Astrocyte (in vitro differentiated cells and primary cell): ENCODE measurements at regions not wholly inside any gene's neighbourhood (a gene's known extent, or its start where the extent isn't known, plus 50 kb on each side); places are given as distances from the start of the nearest gene placed in this dataset.

Source experiments
- DNase-seq: peaks from one replicate; pipeline ENCODE4 v3.0.0-alpha.2; 2010; ENCODE audit warnings: low read depth
- FAIRE-seq: peaks from 2 replicates; lab custom pipeline; 2011; peaks lifted over from hg19 to GRCh38; lab: Jason Lieb, UNC
- H2AFZ ChIP-seq: 2 replicates; pipeline ENCODE4 v1.6.0; 2012; ENCODE audit warnings: low read depth, low read length, inconsistent platforms
- H3K27ac ChIP-seq: 2 replicates; pipeline ENCODE4 v1.5.1; 2011; ENCODE audit warnings: low read depth, low read length, inconsistent platforms
- H3K27me3 ChIP-seq: 2 replicates; pipeline ENCODE4 v1.6.0; 2011; ENCODE audit warnings: low read length, inconsistent platforms; ENCODE audit not compliant: insufficient read depth
- H3K36me3 ChIP-seq: 2 replicates; pipeline ENCODE4 v1.5.1; 2011; ENCODE audit warnings: low read length, inconsistent platforms; ENCODE audit not compliant: insufficient read depth
- H3K4me1 ChIP-seq: 2 replicates; pipeline ENCODE4 v1.5.1; 2011; ENCODE audit warnings: low read length, inconsistent platforms; ENCODE audit not compliant: insufficient read depth
- H3K4me2 ChIP-seq: 2 replicates; pipeline ENCODE4 v1.6.0; 2012; ENCODE audit warnings: low read length, inconsistent platforms
- H3K4me3 ChIP-seq: 2 replicates; pipeline ENCODE4 v1.5.1; 2011; ENCODE audit warnings: low read depth, mild to moderate bottlenecking, low read length, inconsistent platforms; ENCODE audit not compliant: insufficient read depth
- H3K79me2 ChIP-seq: 2 replicates; pipeline ENCODE4 v1.6.0; 2012; ENCODE audit warnings: mild to moderate bottlenecking, low read length, inconsistent platforms; ENCODE audit not compliant: insufficient read depth
- H3K9ac ChIP-seq: 2 replicates; pipeline ENCODE4 v1.6.0; 2012; ENCODE audit warnings: mild to moderate bottlenecking, low read length, inconsistent platforms
- H3K9me3 ChIP-seq: 2 replicates; pipeline ENCODE4 v1.5.1; 2012; ENCODE audit warnings: low read depth, mild to moderate bottlenecking, low read length, inconsistent platforms; ENCODE audit not compliant: insufficient read depth
- H4K20me1 ChIP-seq: 2 replicates; pipeline ENCODE4 v1.6.0; 2012; ENCODE audit warnings: low read length, inconsistent platforms; ENCODE audit not compliant: insufficient read depth
- H3K27ac Mint-ChIP-seq: one replicate; pipeline ENCODE4 v1.8.0; 2021; ENCODE audit warnings: mild to moderate bottlenecking, mixed read lengths; ENCODE audit not compliant: unreplicated experiment
- H3K27me3 Mint-ChIP-seq: one replicate; pipeline ENCODE4 v1.8.0; 2021; ENCODE audit warnings: low read depth, mixed read lengths; ENCODE audit not compliant: unreplicated experiment
- H3K36me3 Mint-ChIP-seq: one replicate; pipeline ENCODE4 v1.8.0; 2021; ENCODE audit warnings: low read depth, mixed read lengths; ENCODE audit not compliant: unreplicated experiment
- H3K4me1 Mint-ChIP-seq: one replicate; pipeline ENCODE4 v1.8.0; 2021; ENCODE audit warnings: low read depth, mixed read lengths; ENCODE audit not compliant: unreplicated experiment
- H3K4me3 Mint-ChIP-seq: one replicate; pipeline ENCODE4 v1.8.0; 2021; ENCODE audit warnings: mild to moderate bottlenecking, moderate library complexity, mixed read lengths; ENCODE audit not compliant: unreplicated experiment
- H3K9me3 Mint-ChIP-seq: one replicate; pipeline ENCODE4 v1.8.0; 2021; ENCODE audit warnings: mild to moderate bottlenecking, mixed read lengths; ENCODE audit not compliant: unreplicated experiment
- CTCF ChIP-seq: IDR thresholded peaks from 2 replicates; pipeline ENCODE4 v1.5.1; 2011; ENCODE audit warnings: low read depth, mild to moderate bottlenecking, inconsistent platforms, low read length, moderate library complexity; ENCODE audit not compliant: insufficient read depth
- EZH2 ChIP-seq: IDR thresholded peaks from 2 replicates; pipeline ENCODE4 v1.6.1; 2012; ENCODE audit warnings: mild to moderate bottlenecking, low read length, inconsistent platforms; ENCODE audit not compliant: insufficient read depth

DNA sequence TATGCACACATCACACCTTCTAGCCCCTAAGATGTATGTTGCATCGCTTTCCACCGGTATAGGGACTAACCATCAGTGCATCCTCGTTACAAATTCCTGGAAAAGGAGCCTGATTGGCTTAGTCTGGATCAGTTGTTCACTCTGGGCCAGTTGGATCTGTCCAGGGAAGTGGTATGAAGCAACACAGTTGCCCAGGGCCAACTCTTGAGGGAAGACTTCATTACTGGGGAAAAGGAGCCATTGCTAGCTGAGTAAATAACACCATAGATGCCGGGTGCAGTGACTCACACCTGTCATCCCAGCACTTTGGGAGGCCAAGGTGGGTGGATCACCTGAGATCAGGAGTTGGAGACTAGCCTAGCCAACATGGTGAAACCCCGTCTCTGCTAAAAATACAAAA lies 275.2 kb upstream of the RBFOX1 start:
- H3K4me1 Mint-ChIP-seq, result no peaks in the 10 kb centered on the region
- Histone ChIP-seq H4K20me1 (no peaks in the 10 kb centered on the region), H3K9me3 (no peaks in the 10 kb centered on the region), H3K27ac (no peak overlapping the region), H3K4me3 (no peak overlapping the region), H3K79me2 (no peaks in the 10 kb centered on the region), H3K9ac (no peak overlapping the region), H3K4me1 (no peaks in the 10 kb centered on the region), H2AFZ (no peak overlapping the region), H3K27me3 (no peaks in the 10 kb centered on the region), H3K4me2 (no peak overlapping the region), H3K36me3 (no peaks in the 10 kb centered on the region)
- no peak overlapping the region for H3K27ac Mint-ChIP-seq
- no peaks in the 10 kb centered on the region for H3K9me3 Mint-ChIP-seq
- DNase-seq (no peak), FAIRE-seq (no peak)
- H3K4me3 Mint-ChIP-seq, result no peak overlapping the region
- no peaks in the 10 kb centered on the region for H3K27me3 Mint-ChIP-seq
- H3K36me3 Mint-ChIP-seq, result no peaks in the 10 kb centered on the region
- TF ChIP-seq EZH2 (no peak), CTCF (no peak)

GRCh38 chr16:7055443-7055842 lies 277.2 kb upstream of the RBFOX1 start:
- no peaks in the 10 kb centered on the region for H3K4me1 ChIP-seq
- H3K79me2 ChIP-seq, result no peaks in the 10 kb centered on the region
- TF ChIP-seq CTCF (no peak), EZH2 (no peak)
- H3K36me3 Mint-ChIP-seq, result no peaks in the 10 kb centered on the region
- H3K27me3 Mint-ChIP-seq, result no peaks in the 10 kb centered on the region
- H3K27ac Mint-ChIP-seq, result no peak overlapping the region
- no peaks in the 10 kb centered on the region for H3K9me3 Mint-ChIP-seq
- H3K27ac ChIP-seq, result no peak overlapping the region
- no peak overlapping the region for H2AFZ ChIP-seq
- FAIRE-seq, result no peak
- H3K4me3 ChIP-seq, result no peak overlapping the region
- no peaks in the 10 kb centered on the region for H3K9me3 ChIP-seq
- no peaks in the 10 kb centered on the region for H3K36me3 ChIP-seq
- no peaks in the 10 kb centered on the region for H3K27me3 ChIP-seq
- no peak overlapping the region for H3K4me3 Mint-ChIP-seq
- no peaks in the 10 kb centered on the region for H4K20me1 ChIP-seq
- no peaks in the 10 kb centered on the region for H3K4me1 Mint-ChIP-seq
- no peak overlapping the region for H3K4me2 ChIP-seq
- no peak for DNase-seq
- no peak overlapping the region for H3K9ac ChIP-seq

GRCh38 chr16:7051591-7052349 lies 280.9 kb upstream of the RBFOX1 start:
- TF ChIP-seq EZH2 (no peak), CTCF (no peak)
- Histone ChIP-seq H3K4me2 (no peak overlapping the region), H2AFZ (no peak overlapping the region), H3K9ac (no peak overlapping the region), H3K4me3 (no peak overlapping the region), H3K79me2 (no peaks in the 10 kb centered on the region), H3K9me3 (no peaks in the 10 kb centered on the region), H3K27me3 (no peaks in the 10 kb centered on the region), H3K4me1 (no peaks in the 10 kb centered on the region), H3K27ac (no peak overlapping the region), H3K36me3 (no peaks in the 10 kb centered on the region), H4K20me1 (no peaks in the 10 kb centered on the region)
- FAIRE-seq (no peak), DNase-seq (no peak)
- Mint-ChIP-seq H3K9me3 (no peaks in the 10 kb centered on the region), H3K4me3 (no peak overlapping the region), H3K27me3 (no peaks in the 10 kb centered on the region), H3K4me1 (no peaks in the 10 kb centered on the region), H3K27ac (no peak overlapping the region), H3K36me3 (no peaks in the 10 kb centered on the region)
